ENCODE measurements at regions not wholly inside any gene's neighbourhood (a gene's known extent, or its start where the extent isn't known, plus 50 kb on each side); places are given as distances from the start of the nearest gene placed in this dataset.
"Not testable (repeated sequence)": the region's sequence is repeated elsewhere in the genome, so short reads cannot be mapped to it uniquely, and the experiment has no call there.

GRCh38 chr2:208794288-208794975, 387.8 kb downstream of the PTH2R start:
- TF ChIP-seq CTCF (IDR thresholded peaks at IDR 0.05; ENCODE audit: insufficient read depth, low read depth, low read length, missing control alignments), result no peak

GRCh38 chr2:208798698-208799097, 392.1 kb downstream of the PTH2R start:
- no peak for TF ChIP-seq CTCF (IDR thresholded peaks at IDR 0.05; ENCODE audit: insufficient read depth, low read depth, low read length, missing control alignments)
- no peak for DNase-seq (ENCODE audit: low read depth)
- H3K4me3 ChIP-seq (ENCODE audit: low read depth, low read length), result no peak overlapping the region

More at GRCh38 chr2:208794288-208794975, 387.8 kb downstream of the PTH2R start:
- no peak overlapping the region for H3K4me3 ChIP-seq (ENCODE audit: low read depth, low read length)
- DNase-seq (ENCODE audit: low read depth), result no peak

GRCh38 chr2:208799397-208799796, 392.8 kb downstream of the PTH2R start:
- DNase-seq (ENCODE audit: low read depth), result no peak
- H3K4me3 ChIP-seq (ENCODE audit: low read depth, low read length), result no peak overlapping the region
- no peak for TF ChIP-seq CTCF (IDR thresholded peaks at IDR 0.05; ENCODE audit: insufficient read depth, low read depth, low read length, missing control alignments)

GRCh38 chr2:208800887-208801286, 394.3 kb downstream of the PTH2R start:
- H3K4me3 ChIP-seq (ENCODE audit: low read depth, low read length); DNase-seq (ENCODE audit: low read depth): not testable (repeated sequence)

- H3K4me3 ChIP-seq (ENCODE audit: low read depth, low read length), result no peak overlapping the region
- TF ChIP-seq CTCF (IDR thresholded peaks at IDR 0.05; ENCODE audit: insufficient read depth, low read depth, low read length, missing control alignments), result no peak
- no peak for DNase-seq (ENCODE audit: low read depth)
Observed at GRCh38 chr2:208807756-208808155, 401.2 kb downstream of the PTH2R start.

GRCh38 chr2:208811885-208812284, 405.3 kb downstream of the PTH2R start:
- DNase-seq (ENCODE audit: low read depth); H3K4me3 ChIP-seq (ENCODE audit: low read depth, low read length): not testable (repeated sequence)

GRCh38 chr2:208819190-208819589, 412.6 kb downstream of the PTH2R start:
- no peak for TF ChIP-seq CTCF (IDR thresholded peaks at IDR 0.05; ENCODE audit: insufficient read depth, low read depth, low read length, missing control alignments)
- DNase-seq (ENCODE audit: low read depth), result no peak
- H3K4me3 ChIP-seq (ENCODE audit: low read depth, low read length), result no peak overlapping the region

GRCh38 chr2:208820014-208820688, 413.6 kb downstream of the PTH2R start:
- peak; percentile 3 for DNase-seq (ENCODE audit: low read depth)
- H3K4me3 ChIP-seq (ENCODE audit: low read depth, low read length), result no peak overlapping the region
- no peak for TF ChIP-seq CTCF (IDR thresholded peaks at IDR 0.05; ENCODE audit: insufficient read depth, low read depth, low read length, missing control alignments)

Data from GM12865 (cell line).